B cell (primary cell): ENCODE measurements at regions not wholly inside any gene's neighbourhood (a gene's known extent, or its start where the extent isn't known, plus 50 kb on each side); places are given as distances from the start of the nearest gene placed in this dataset.

ENCODE experiments used
- ATAC-seq: fragments of 200-7000 bp; cut with Tn5 transposase; one replicate; pipeline ENCODE4 v1.10.0; 2021; ENCODE audit warnings: low read depth, mild to moderate bottlenecking, moderate number of reproducible peaks, moderate library complexity
- CTCF ChIA-PET: fragments of 350-600 bp; sonication (Branson Sonifier 250); formaldehyde crosslinking; loops from one replicate; lab custom pipeline; 2021; ENCODE audit warnings: antibody characterized with exemption, inconsistent platforms; lab: Charles Lee
- POLR2A ChIA-PET: fragments of 350-600 bp; sonication (Branson Sonifier 250); formaldehyde crosslinking; loops from one replicate; lab custom pipeline; 2021; ENCODE audit warnings: antibody characterized with exemption; lab: Charles Lee
- DNase-seq: peaks from one replicate; pipeline ENCODE4 v3.0.0; 2013
- H2AFZ ChIP-seq: 2 replicates; pipeline ENCODE4 v1.6.1; 2012; ENCODE audit warnings: mild to moderate bottlenecking, low read depth, low read length; ENCODE audit not compliant: insufficient read depth, poor library complexity, severe bottlenecking
- H3K27ac ChIP-seq, 2 donors: 1 replicate in 1 of 2; 2 replicates in 1 of 2; pipeline ENCODE4 v1.5.1; 2012 to 2013; ENCODE audit warnings: low read length in 2 of 2, mild to moderate bottlenecking in 2 of 2, moderate library complexity in 1 of 2
- H3K27me3 ChIP-seq, 4 experiments: fragments of 200-600 bp in 1 of 4; sonication (generic) in 1 of 4; replicated peaks in 1 of 4; 1 replicate in 2 of 4; 2 replicates in 2 of 4; pipeline versions ENCODE4 v1.6.1 to v1.7.0; 2013 to 2016; ENCODE audit warnings: low read length in 3 of 4, mild to moderate bottlenecking in 2 of 4, mixed read lengths in 1 of 4, moderate library complexity in 1 of 4; ENCODE audit not compliant: insufficient read depth in 4 of 4, control insufficient read depth in 3 of 4; ENCODE audit errors: control extremely low read depth in 1 of 4
- H3K36me3 ChIP-seq, 2 experiments: replicated peaks in 1 of 2; 1 replicate in 1 of 2; 2 replicates in 1 of 2; pipeline versions ENCODE4 v1.6.1 to v1.7.1; 2013; ENCODE audit warnings: low read length in 1 of 2; ENCODE audit not compliant: insufficient read depth in 2 of 2, control insufficient read depth in 1 of 2; ENCODE audit errors: control extremely low read depth in 1 of 2, extremely low read depth in 1 of 2
- H3K4me1 ChIP-seq, 2 donors: fragments of 200-600 bp in 1 of 2; sonication (generic) in 1 of 2; 1 replicate in 1 of 2; 2 replicates in 1 of 2; pipeline versions ENCODE4 v1.5.1 to v1.6.1; 2013 to 2017; ENCODE audit warnings: low read length in 2 of 2; ENCODE audit not compliant: control insufficient read depth in 2 of 2, insufficient read depth in 2 of 2
- H3K4me2 ChIP-seq: replicated peaks from 2 replicates; pipeline ENCODE3; 2012; ENCODE audit warnings: mild to moderate bottlenecking, low read depth, low read length; ENCODE audit not compliant: poor library complexity, severe bottlenecking
- H3K4me3 ChIP-seq, 5 experiments: fragments of 200-600 bp in 1 of 5; sonication (generic) in 1 of 5; 1 replicate in 3 of 5; 2 replicates in 2 of 5; pipeline versions ENCODE4 v1.5.1 to v1.7.0; 2011 to 2016; ENCODE audit warnings: low read length in 4 of 5, mild to moderate bottlenecking in 4 of 5, low read depth in 2 of 5, control low read depth in 1 of 5, moderate library complexity in 1 of 5; ENCODE audit not compliant: insufficient read depth in 1 of 5; ENCODE audit errors: control extremely low read depth in 1 of 5, extremely low read depth in 1 of 5
- H3K79me2 ChIP-seq: fragments of 200-600 bp; sonication (generic); one replicate; pipeline ENCODE4 v1.6.0; 2016; ENCODE audit warnings: low read length; ENCODE audit not compliant: control insufficient read depth, insufficient read depth
- H3K9ac ChIP-seq: fragments of 200-600 bp; sonication (generic); 2 replicates; pipeline ENCODE4 v1.6.1; 2017; ENCODE audit warnings: mild to moderate bottlenecking, low read length, moderate library complexity
- H3K9me3 ChIP-seq, 3 donors: one replicate each; pipeline versions ENCODE4 v1.6.1 to v1.7.1; 2013; ENCODE audit warnings: low read length in 2 of 3; ENCODE audit not compliant: control insufficient read depth in 2 of 3, insufficient read depth in 1 of 3; ENCODE audit errors: control extremely low read depth in 1 of 3
- H4K20me1 ChIP-seq: 2 replicates; pipeline ENCODE4 v1.6.0; 2012; ENCODE audit warnings: mild to moderate bottlenecking, low read length; ENCODE audit not compliant: insufficient read depth, control insufficient read depth, poor library complexity, severe bottlenecking
- H3K27ac Mint-ChIP-seq: one replicate; pipeline ENCODE4 v1.8.0; 2021; ENCODE audit warnings: mixed read lengths
- H3K27me3 Mint-ChIP-seq: one replicate; pipeline ENCODE4 v1.8.0; 2021; ENCODE audit warnings: mixed read lengths
- H3K4me1 Mint-ChIP-seq: one replicate; pipeline ENCODE4 v1.8.0; 2021; ENCODE audit warnings: mixed read lengths
- H3K4me3 Mint-ChIP-seq: one replicate; pipeline ENCODE4 v1.8.0; 2021; ENCODE audit warnings: mixed read lengths
- H3K9me3 Mint-ChIP-seq: one replicate; pipeline ENCODE4 v1.8.0; 2022; ENCODE audit warnings: mixed read lengths; ENCODE audit not compliant: insufficient read depth
- EZH2 ChIP-seq: IDR thresholded peaks from 2 replicates; pipeline ENCODE4 v1.6.1; 2012; ENCODE audit warnings: borderline replicate concordance, low read depth, mild to moderate bottlenecking, moderate library complexity, low read length; ENCODE audit not compliant: insufficient read depth, poor library complexity, severe bottlenecking
- WGBS: methylation state at CpG from one replicate; pipeline ENCODE4 v1.1.5; 2013; ENCODE audit warnings: missing lambda C conversion rate; ENCODE audit not compliant: insufficient coverage; 5-methylcytosine and 5-hydroxymethylcytosine counted together
- intact Hi-C: fragments of 100-400 bp; cut with micrococcal nuclease; formaldehyde crosslinking; loops from one replicate; pipeline ENCODE4 v1.10.0; 2022
- TF ChIP-seq, protein P1 (sequence below): fragments of 200-600 bp; IDR thresholded peaks from one replicate; pipeline ENCODE4 v1.8.0; 2022; ENCODE audit warnings: antibody characterized with exemption, mild to moderate bottlenecking

DNA sequence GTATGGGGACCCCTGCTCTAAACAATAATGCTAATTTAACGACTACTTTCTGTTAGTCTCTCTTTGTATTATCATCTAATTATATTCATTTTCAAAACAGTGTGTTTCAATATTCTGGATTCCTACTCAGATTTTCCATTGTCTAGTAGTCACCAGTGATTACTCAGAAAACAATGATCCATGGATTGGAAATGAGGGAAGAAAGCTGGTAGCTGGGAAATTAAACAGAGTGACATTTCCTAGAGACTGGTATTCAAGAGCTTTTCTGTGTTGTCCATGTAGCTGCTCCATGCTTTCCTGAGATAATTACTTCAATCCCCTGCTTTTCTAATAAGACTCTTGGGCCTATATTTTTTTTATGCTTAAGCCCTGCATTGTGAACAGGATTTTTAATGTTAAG lies 1862.1 kb upstream of the C9orf72 start:
- Mint-ChIP-seq H3K4me1 (no peaks in the 10 kb centered on the region), H3K9me3 (peaks cover 4% of the 10 kb centered on the region), H3K27ac (no peak overlapping the region), H3K27me3 (no peaks in the 10 kb centered on the region), H3K4me3 (no peak overlapping the region)
- ChIA-PET CTCF (no interaction called here), POLR2A (no interaction called here)
- no peaks in the 10 kb centered on the region for H3K79me2 ChIP-seq
- no peak for ATAC-seq
- no peaks in the 10 kb centered on the region for H3K9me3 ChIP-seq
- WGBS = no CpG with 5 or more reads among the region's 1 CpG
- H3K27ac ChIP-seq = no peak overlapping the region
- no peaks in the 10 kb centered on the region for H3K36me3 ChIP-seq
- H3K4me2 ChIP-seq = no peak overlapping the region
- intact Hi-C loops = no loop called here
- DNase-seq = no peak
- H3K4me1 ChIP-seq = no peaks in the 10 kb centered on the region
- no peaks in the 10 kb centered on the region for H4K20me1 ChIP-seq
- H2AFZ ChIP-seq = no peak overlapping the region
- H3K4me3 ChIP-seq = no peak overlapping the region
- H3K27me3 ChIP-seq = no peaks in the 10 kb centered on the region
- no peak overlapping the region for H3K9ac ChIP-seq
- TF ChIP-seq, protein P1, sequence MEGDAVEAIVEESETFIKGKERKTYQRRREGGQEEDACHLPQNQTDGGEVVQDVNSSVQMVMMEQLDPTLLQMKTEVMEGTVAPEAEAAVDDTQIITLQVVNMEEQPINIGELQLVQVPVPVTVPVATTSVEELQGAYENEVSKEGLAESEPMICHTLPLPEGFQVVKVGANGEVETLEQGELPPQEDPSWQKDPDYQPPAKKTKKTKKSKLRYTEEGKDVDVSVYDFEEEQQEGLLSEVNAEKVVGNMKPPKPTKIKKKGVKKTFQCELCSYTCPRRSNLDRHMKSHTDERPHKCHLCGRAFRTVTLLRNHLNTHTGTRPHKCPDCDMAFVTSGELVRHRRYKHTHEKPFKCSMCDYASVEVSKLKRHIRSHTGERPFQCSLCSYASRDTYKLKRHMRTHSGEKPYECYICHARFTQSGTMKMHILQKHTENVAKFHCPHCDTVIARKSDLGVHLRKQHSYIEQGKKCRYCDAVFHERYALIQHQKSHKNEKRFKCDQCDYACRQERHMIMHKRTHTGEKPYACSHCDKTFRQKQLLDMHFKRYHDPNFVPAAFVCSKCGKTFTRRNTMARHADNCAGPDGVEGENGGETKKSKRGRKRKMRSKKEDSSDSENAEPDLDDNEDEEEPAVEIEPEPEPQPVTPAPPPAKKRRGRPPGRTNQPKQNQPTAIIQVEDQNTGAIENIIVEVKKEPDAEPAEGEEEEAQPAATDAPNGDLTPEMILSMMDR = no peak

DNA sequence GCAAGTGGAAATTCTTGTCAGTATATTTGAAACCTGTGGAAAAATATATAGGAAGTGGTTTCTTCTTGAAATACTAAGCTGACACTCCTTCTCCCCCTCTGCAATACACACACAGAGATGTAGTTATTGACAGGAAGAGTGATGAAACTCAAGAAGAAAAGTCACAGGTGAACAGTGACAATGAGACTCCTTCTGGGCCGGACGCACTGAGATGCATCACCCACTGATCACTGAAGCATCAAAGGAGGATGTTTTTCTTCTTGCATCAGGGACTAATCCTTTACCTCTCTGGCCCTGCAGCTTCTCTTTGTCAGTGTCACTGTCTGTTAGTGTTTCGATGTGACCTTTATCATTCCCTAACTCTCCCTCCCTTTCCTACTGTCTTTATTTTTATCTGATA lies 1864.2 kb upstream of the C9orf72 start:
- POLR2A ChIA-PET = no interaction called here
- intact Hi-C loops = no loop called here
- Mint-ChIP-seq H3K4me3 (no peak overlapping the region), H3K9me3 (peaks cover 2% of the 10 kb centered on the region), H3K4me1 (no peaks in the 10 kb centered on the region), H3K27me3 (no peaks in the 10 kb centered on the region), H3K27ac (no peak overlapping the region)
- no peaks in the 10 kb centered on the region for H3K4me1 ChIP-seq
- no peaks in the 10 kb centered on the region for H4K20me1 ChIP-seq
- H3K4me2 ChIP-seq = no peak overlapping the region
- CTCF ChIA-PET = no interaction called here
- ATAC-seq (no peak), DNase-seq (no peak)
- no peaks in the 10 kb centered on the region for H3K79me2 ChIP-seq
- TF ChIP-seq, protein P1 = no peak
- no peak for TF ChIP-seq EZH2
- H3K36me3 ChIP-seq = no peaks in the 10 kb centered on the region
- no peak overlapping the region for H3K9ac ChIP-seq
- H3K27ac ChIP-seq = no peak overlapping the region
- H3K9me3 ChIP-seq = no peaks in the 10 kb centered on the region
- WGBS = no CpG with 5 or more reads among the region's 3 CpGs
- no peaks in the 10 kb centered on the region for H3K27me3 ChIP-seq
- H3K4me3 ChIP-seq = no peak overlapping the region
- no peak overlapping the region for H2AFZ ChIP-seq
